Parathyroid adenoma (tissue), 2 donors: ENCODE measurements at regions not wholly inside any gene's neighbourhood (a gene's known extent, or its start where the extent isn't known, plus 50 kb on each side); places are given as distances from the start of the nearest gene placed in this dataset.
"Not testable (repeated sequence)": the region's sequence is repeated elsewhere in the genome, so short reads cannot be mapped to it uniquely, and the experiment has no call there.

Experiments
- H2AFZ ChIP-seq: fragments of 300-600 bp; sonication (generic); one replicate; pipeline ENCODE4 v1.7.0; 2017; ENCODE audit warnings: antibody characterized with exemption, mild to moderate bottlenecking
- H3K27ac ChIP-seq: fragments of 300-600 bp; sonication (generic); one replicate; pipeline ENCODE4 v1.7.0; 2017
- H3K27me3 ChIP-seq: fragments of 300-600 bp; sonication (generic); one replicate; pipeline ENCODE4 v1.7.0; 2017; ENCODE audit warnings: low read length; ENCODE audit not compliant: control insufficient read depth, insufficient read depth
- H3K36me3 ChIP-seq: fragments of 300-600 bp; sonication (generic); one replicate; pipeline ENCODE4 v1.7.0; 2017; ENCODE audit warnings: low read length; ENCODE audit not compliant: control insufficient read depth, insufficient read depth
- H3K4me1 ChIP-seq: fragments of 300-600 bp; sonication (generic); one replicate; pipeline ENCODE4 v1.7.0; 2017; ENCODE audit warnings: control low read depth
- H3K4me2 ChIP-seq: fragments of 300-600 bp; sonication (generic); one replicate; pipeline ENCODE4 v1.7.0; 2017; ENCODE audit warnings: low read length
- H3K4me3 ChIP-seq: fragments of 300-600 bp; sonication (generic); one replicate; pipeline ENCODE4 v1.7.0; 2017; ENCODE audit warnings: low read depth, low read length
- H3K79me2 ChIP-seq: fragments of 300-600 bp; sonication (generic); one replicate; pipeline ENCODE4 v1.7.0; 2017; ENCODE audit warnings: control low read depth
- H3K9ac ChIP-seq: fragments of 300-600 bp; sonication (generic); one replicate; pipeline ENCODE4 v1.7.0; 2017; ENCODE audit warnings: mild to moderate bottlenecking
- H3K9me3 ChIP-seq: fragments of 300-600 bp; sonication (generic); one replicate; pipeline ENCODE4 v1.7.0; 2017; ENCODE audit warnings: low read length; ENCODE audit not compliant: control insufficient read depth
- TF ChIP-seq, protein P1 (sequence below): fragments of 300-600 bp; sonication (generic); IDR thresholded peaks from one replicate; pipeline ENCODE4 v1.7.0; 2017; ENCODE audit warnings: antibody characterized with exemption, mild to moderate bottlenecking
- donor health status: primary hyperparathyroidism.

DNA sequence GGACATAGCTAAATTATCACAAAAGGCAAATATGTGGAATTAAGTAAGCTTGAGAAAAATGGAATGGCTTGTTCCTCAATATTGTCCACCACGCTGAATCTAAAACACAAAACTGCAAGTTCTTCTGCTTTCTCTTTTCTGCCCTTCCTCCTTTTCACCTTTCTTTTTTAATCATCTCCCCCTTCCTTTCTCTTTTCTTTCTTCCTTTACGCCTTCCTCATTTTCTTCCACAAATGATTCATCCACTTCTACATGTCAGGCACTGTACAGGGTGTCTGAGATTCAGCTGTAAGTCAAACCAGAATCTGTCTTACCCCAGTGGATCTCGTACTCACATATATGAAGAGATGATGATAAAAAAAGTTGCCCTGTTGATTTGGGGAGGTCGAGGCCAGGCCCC, 1182.5 kb downstream of the MRPL39 start:
- Histone ChIP-seq H3K27ac (no peak overlapping the region), H3K79me2 (no peaks in the 10 kb centered on the region), H2AFZ (no peak overlapping the region), H3K4me3 (no peak overlapping the region), H3K27me3 (no peaks in the 10 kb centered on the region), H3K4me1 (no peaks in the 10 kb centered on the region), H3K36me3 (no peaks in the 10 kb centered on the region), H3K9ac (no peak overlapping the region), H3K4me2 (no peak overlapping the region), H3K9me3 (no peaks in the 10 kb centered on the region)
- TF ChIP-seq, protein P1, sequence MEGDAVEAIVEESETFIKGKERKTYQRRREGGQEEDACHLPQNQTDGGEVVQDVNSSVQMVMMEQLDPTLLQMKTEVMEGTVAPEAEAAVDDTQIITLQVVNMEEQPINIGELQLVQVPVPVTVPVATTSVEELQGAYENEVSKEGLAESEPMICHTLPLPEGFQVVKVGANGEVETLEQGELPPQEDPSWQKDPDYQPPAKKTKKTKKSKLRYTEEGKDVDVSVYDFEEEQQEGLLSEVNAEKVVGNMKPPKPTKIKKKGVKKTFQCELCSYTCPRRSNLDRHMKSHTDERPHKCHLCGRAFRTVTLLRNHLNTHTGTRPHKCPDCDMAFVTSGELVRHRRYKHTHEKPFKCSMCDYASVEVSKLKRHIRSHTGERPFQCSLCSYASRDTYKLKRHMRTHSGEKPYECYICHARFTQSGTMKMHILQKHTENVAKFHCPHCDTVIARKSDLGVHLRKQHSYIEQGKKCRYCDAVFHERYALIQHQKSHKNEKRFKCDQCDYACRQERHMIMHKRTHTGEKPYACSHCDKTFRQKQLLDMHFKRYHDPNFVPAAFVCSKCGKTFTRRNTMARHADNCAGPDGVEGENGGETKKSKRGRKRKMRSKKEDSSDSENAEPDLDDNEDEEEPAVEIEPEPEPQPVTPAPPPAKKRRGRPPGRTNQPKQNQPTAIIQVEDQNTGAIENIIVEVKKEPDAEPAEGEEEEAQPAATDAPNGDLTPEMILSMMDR = no peak

DNA sequence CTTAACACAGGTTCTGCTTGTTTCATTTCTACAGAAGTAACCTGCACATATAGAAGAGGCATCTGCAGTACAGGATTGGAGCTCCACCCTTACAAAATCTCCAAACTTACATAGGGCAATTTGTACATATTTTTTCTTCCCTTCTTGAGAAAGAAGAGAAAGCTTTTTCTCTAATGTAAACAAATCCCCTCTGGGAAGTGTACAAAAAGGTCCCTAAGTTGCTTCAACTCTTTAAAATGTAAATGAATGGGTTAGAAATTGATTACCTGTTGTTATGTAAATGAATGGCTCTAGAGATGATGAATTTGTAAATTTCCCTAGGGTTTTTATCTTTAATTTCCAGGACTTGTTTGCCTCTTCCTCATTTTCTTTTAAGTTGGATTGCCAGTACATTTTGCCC, 1183.7 kb downstream of the MRPL39 start:
- Histone ChIP-seq H3K4me3 (no peak overlapping the region), H3K79me2 (no peaks in the 10 kb centered on the region), H3K9ac (no peak overlapping the region), H3K4me1 (no peaks in the 10 kb centered on the region), H3K9me3 (no peaks in the 10 kb centered on the region), H3K27ac (no peak overlapping the region), H3K36me3 (no peaks in the 10 kb centered on the region), H2AFZ (no peak overlapping the region), H3K27me3 (no peaks in the 10 kb centered on the region), H3K4me2 (no peak overlapping the region)
- TF ChIP-seq, protein P1 = no peak

DNA sequence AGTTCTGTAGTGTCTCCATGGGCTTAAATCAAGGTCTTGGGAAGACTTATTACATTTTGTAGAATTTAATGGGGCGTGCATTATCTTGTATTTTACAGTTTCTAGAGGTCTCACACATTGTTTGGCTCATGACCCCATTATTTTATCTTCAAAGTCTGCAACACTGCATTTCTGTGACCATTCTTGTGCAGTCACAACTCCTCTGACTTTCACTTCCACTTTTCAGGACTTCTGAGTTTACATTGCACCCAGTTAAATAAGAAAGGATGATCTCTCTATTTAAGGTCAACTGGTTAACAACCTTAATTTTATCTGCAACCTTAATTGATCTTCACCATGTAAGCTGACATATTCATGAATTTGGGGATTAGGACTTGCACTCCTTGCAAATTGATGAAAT, 1186.6 kb downstream of the MRPL39 start:
- Histone ChIP-seq H3K4me3 (no peak overlapping the region), H3K36me3 (no peaks in the 10 kb centered on the region), H3K27ac (no peak overlapping the region), H2AFZ (no peak overlapping the region), H3K4me1 (no peaks in the 10 kb centered on the region), H3K9me3 (no peaks in the 10 kb centered on the region), H3K4me2 (no peak overlapping the region), H3K27me3 (no peaks in the 10 kb centered on the region), H3K9ac (no peak overlapping the region), H3K79me2 (no peaks in the 10 kb centered on the region)
- TF ChIP-seq, protein P1 = no peak

DNA sequence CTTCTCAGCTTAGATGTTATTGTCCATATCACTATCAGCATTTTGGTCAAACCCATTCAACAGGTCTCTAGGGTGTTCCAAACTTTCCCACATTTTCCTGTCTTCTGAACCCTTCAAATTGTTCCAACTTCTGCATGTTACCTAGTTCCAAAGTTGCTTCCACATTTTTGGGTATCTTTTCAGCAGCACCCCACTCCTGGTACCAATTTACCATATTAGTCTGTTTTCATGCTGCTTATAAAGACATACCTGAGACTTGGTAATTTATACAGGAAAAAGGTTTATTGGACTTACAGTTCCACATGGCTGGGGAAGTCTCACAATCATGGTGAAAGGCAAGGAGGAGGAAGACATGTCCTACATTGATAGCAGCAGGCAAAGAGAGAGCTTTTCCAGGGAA, 1187.6 kb downstream of the MRPL39 start:
- not testable (repeated sequence) for H3K4me1 ChIP-seq, H3K4me3 ChIP-seq, H3K36me3 ChIP-seq, H3K79me2 ChIP-seq, H3K9me3 ChIP-seq, H3K27ac ChIP-seq, H3K4me2 ChIP-seq, H3K9ac ChIP-seq, H3K27me3 ChIP-seq, H2AFZ ChIP-seq

DNA sequence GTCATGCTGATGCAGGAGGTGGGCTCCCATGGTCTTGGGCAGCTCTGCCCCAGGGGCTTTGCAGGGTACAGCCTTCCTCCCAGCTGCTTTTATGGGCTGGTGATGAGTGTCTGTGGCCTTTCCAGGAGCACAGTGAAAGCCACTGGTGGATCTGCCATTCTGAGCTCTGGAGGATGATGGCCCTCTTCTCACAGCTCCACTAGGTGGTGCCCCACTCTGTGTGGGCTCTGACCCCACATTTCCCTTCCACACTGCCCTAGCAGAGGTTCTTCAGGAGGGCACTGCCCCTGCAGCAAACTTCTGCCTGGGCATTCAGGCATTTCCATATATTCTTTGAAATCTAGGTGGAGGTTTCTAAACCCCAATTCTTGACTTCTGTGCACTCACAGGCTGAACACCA, 1188.6 kb downstream of the MRPL39 start:
- no peak overlapping the region for H3K4me3 ChIP-seq
- H3K27ac ChIP-seq = no peak overlapping the region
- H3K4me2 ChIP-seq = no peak overlapping the region
- TF ChIP-seq, protein P1 = no peak
- no peaks in the 10 kb centered on the region for H3K27me3 ChIP-seq
- H3K36me3 ChIP-seq = no peaks in the 10 kb centered on the region
- no peaks in the 10 kb centered on the region for H3K79me2 ChIP-seq
- no peaks in the 10 kb centered on the region for H3K9me3 ChIP-seq
- H2AFZ ChIP-seq = no peak overlapping the region
- H3K4me1 ChIP-seq = no peaks in the 10 kb centered on the region
- no peak overlapping the region for H3K9ac ChIP-seq
